Fibroblast of the aortic adventitia (primary cell): ENCODE measurements at regions not wholly inside any gene's neighbourhood (a gene's known extent, or its start where the extent isn't known, plus 50 kb on each side); places are given as distances from the start of the nearest gene placed in this dataset.

Source experiments
- DNase-seq: peaks from one replicate; pipeline ENCODE4 v3.0.0-alpha.2; 2010; ENCODE audit warnings: low read depth
- H3K4me3 ChIP-seq: 2 replicates; pipeline ENCODE4 v1.5.1; 2011; ENCODE audit warnings: low read depth, mild to moderate bottlenecking, control low read depth, low read length, moderate library complexity
- TF ChIP-seq, protein P1 (sequence below): IDR thresholded peaks from 2 replicates; pipeline ENCODE4 v1.5.1; 2011; ENCODE audit warnings: mild to moderate bottlenecking, low read length, control low read depth, inconsistent platforms; ENCODE audit not compliant: insufficient read depth

DNA sequence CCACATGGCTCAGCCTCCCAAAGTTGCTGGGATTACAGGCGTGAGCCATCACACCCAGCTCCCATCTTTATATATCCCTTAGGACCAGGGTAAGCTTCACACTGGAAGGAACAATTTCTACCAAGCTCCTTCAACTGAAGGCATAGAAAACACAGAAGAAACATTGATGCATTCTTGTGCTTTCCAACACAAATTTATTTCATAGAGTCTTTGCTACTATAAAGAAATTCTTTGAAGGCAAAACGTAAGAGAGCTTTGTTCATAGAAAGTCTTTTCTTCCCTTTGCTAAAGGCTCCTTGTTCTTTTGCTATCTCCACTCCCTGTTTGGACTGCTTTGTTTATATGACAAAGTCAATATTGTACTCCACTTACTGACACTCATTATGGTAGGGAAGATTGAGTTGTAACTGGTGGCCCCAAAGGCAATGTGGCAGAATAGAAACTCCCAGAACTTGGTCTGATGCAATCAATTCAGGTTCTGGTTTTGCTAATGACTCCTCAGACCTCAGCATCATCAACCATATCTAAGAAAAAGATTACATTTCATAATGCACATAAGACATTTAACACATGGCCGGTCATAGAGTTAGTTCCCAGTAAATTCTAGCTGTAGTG, 97.4 kb upstream of the CLINT1 start:
- TF ChIP-seq, protein P1, sequence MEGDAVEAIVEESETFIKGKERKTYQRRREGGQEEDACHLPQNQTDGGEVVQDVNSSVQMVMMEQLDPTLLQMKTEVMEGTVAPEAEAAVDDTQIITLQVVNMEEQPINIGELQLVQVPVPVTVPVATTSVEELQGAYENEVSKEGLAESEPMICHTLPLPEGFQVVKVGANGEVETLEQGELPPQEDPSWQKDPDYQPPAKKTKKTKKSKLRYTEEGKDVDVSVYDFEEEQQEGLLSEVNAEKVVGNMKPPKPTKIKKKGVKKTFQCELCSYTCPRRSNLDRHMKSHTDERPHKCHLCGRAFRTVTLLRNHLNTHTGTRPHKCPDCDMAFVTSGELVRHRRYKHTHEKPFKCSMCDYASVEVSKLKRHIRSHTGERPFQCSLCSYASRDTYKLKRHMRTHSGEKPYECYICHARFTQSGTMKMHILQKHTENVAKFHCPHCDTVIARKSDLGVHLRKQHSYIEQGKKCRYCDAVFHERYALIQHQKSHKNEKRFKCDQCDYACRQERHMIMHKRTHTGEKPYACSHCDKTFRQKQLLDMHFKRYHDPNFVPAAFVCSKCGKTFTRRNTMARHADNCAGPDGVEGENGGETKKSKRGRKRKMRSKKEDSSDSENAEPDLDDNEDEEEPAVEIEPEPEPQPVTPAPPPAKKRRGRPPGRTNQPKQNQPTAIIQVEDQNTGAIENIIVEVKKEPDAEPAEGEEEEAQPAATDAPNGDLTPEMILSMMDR = no peak
- H3K4me3 ChIP-seq = no peak overlapping the region
- DNase-seq = no peak

DNA sequence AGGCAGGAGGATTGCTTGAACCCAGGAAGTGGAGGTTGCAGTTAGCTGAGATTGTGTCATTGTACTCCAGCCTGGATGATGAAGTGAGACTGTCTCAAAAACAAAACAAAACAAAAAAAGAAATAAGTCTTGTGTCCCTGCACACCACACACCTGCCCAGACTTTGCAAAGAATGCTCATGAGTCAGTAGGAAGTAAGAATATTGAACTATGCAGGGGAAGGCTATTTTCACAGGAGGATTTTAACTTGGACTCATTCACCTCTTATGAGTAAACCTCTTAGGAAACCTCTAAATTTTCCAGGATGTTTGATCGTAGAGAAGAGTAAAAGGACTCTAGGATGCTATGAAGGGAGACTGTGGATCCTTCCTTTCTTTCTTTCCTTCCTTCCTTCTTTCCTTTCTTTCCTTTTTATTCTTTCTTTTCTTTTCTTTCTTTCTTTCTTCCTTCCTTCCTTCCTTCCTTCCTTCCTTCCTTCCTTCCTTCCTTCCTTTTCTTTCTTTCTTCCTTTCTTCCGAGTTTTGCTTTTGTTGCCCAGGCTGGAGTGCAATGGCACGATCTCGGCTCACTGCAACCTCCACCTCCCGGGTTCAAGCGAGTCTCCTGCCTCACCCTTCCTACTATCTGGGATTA, 96.7 kb upstream of the CLINT1 start:
- TF ChIP-seq, protein P1 = no peak
- H3K4me3 ChIP-seq = no peak overlapping the region
- no peak for DNase-seq

DNA sequence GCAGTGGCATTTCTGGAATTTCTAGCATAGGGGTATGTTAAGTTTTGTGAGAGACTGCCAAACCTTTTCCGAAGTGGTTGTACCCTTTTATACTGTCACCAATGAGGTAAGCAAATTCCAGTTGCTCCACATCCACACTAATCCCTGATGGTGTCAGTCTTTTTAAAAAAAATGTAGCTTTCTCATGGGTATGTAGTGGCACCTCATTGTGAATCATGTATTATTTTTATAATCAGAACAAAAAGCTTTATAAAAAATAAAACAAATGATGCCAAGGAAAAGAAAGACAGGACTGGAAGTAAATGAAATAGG, 93.4 kb upstream of the CLINT1 start:
- TF ChIP-seq, protein P1 = no peak
- DNase-seq = no peak
- no peak overlapping the region for H3K4me3 ChIP-seq

DNA sequence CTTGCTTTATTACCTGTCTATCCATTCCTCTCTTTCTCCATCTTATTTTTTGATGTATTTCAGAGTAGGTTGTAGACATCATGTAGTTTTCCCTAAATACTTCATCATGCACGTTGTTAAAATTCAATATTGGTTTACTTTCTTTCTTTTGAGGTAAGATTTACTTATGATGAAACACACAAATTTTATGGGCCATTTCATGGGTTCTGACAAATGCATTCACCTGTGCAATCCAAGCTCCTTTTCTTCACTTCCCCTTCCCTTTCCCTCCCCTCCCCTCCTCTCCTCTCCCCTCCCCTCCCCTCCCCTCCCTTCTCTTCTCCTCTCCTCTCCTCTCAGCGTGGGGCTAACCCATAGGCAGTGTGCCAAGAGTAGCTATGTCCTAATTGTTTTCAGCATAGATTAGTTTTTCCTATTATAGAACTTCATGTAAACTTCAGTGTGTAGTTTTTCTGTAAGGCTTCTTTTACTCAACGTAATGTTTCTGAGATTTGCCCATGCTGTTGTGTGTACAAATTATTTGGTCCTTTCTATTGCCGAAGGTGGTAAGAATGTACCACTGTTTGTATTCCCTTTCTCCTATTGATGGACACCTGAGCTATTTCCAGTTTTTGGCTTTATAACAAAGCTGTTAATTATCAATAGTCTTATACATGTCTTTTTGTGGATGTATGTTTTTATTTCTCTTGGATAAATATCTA, 92.9 kb upstream of the CLINT1 start:
- H3K4me3 ChIP-seq = no peak overlapping the region
- TF ChIP-seq, protein P1 = no peak
- no peak for DNase-seq

DNA sequence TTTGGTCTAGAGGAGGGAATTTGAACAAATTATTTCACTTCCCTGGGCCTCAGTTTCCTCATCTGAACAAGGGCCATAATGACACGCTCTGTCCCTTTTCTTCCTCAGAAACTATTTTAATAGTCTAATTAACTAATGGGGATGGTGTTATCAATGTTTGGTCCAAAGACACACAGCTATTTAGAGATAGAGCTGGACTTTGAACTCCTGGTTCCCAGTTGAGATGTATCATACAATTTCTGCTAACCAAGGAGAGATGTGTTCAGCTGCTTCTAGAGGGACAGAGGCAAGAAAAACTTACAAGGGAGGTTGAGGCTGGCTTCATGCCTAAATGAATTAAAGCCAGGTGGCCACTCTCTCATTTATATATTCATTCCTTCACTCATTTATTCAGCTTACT, 90.6 kb upstream of the CLINT1 start:
- H3K4me3 ChIP-seq = no peak overlapping the region
- TF ChIP-seq, protein P1 = no peak
- DNase-seq = no peak

DNA sequence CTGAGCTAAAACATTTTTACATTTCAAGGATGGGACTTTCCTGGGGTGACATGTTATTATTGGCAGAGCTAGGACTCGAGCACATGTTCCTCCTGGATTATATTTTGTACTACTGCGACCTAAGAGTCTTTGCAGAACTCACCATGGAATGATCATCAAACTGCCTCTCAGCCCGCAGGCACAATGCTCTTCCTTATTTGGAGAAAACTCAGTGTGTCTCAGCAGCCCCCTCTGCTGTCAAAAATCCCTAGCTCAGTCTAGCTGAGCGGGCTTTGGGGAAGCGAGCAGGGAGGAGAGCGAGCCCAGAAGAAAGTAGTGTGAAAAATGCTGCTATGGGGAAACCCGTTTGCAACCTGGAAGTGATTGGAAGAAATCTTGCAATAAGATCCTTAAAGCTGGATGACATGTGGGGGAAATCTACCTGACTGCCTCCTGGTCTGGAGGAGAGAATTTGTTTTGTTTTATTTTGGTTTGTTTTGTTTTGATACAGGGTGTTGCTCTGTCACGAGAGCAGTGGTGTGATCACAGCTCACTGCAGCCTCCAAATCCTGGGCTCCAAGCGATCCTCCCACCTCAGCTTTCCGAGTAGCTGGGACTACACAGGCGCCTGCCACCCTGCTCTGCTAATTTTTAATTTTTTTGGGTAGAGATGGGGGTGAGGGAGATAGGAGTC, 89.9 kb upstream of the CLINT1 start:
- H3K4me3 ChIP-seq = peak overlapping the region; percentile 33
- DNase-seq = peak; percentile 92
- TF ChIP-seq, protein P1 = peak; percentile 92
